SK-N-SH (cell line): ENCODE measurements at regions not wholly inside any gene's neighbourhood (a gene's known extent, or its start where the extent isn't known, plus 50 kb on each side); places are given as distances from the start of the nearest gene placed in this dataset.

ENCODE experiments used
- CTCF ChIA-PET: fragments of 300-600, 350-600 bp; formaldehyde crosslinking; extraction: SDS; loops from one replicate; lab custom pipeline; 2021; lab: Yijun Ruan, JAX
- POLR2A ChIA-PET: fragments of 350-600 bp; sonication (Branson Sonifier 250); formaldehyde crosslinking; extraction: SDS; loops from one replicate; lab custom pipeline; 2020; ENCODE audit warnings: antibody characterized with exemption, inconsistent platforms; lab: Yijun Ruan, JAX
- DNase-seq: peaks from one replicate; pipeline ENCODE4 v3.0.0; 2012
- H2AFZ ChIP-seq: fragments of 200-600 bp; sonication (generic); 2 replicates; pipeline ENCODE4 v1.8.1; 2016; ENCODE audit warnings: antibody characterized with exemption, mild to moderate bottlenecking, low read depth
- H3F3A ChIP-seq: fragments of 200-600 bp; sonication (generic); replicated peaks from 2 replicates; pipeline ENCODE3; 2016; ENCODE audit warnings: antibody characterized with exemption, mild to moderate bottlenecking; ENCODE audit not compliant: insufficient read depth
- H3K27ac ChIP-seq, 2 experiments: fragments of 200-500 bp in 1 of 2; fragments of 200-600 bp in 1 of 2; sonication (Bioruptor generic) in 1 of 2; sonication (generic), shearing (Covaris generic) in 1 of 2; 2 replicates each; pipeline versions ENCODE4 v1.5.1 to v1.6.1; 2014 to 2016; ENCODE audit warnings: low read depth in 2 of 2, inconsistent platforms in 1 of 2, low read length in 1 of 2, mild to moderate bottlenecking in 1 of 2, mixed read lengths in 1 of 2
- H3K27me3 ChIP-seq: fragments of 200-600 bp; sonication (generic), shearing (Covaris generic); 2 replicates; pipeline ENCODE4 v1.6.1; 2016; ENCODE audit warnings: mixed run types; ENCODE audit not compliant: insufficient read depth
- H3K36me3 ChIP-seq, 2 experiments: fragments of 200-500 bp in 1 of 2; fragments of 200-600 bp in 1 of 2; sonication (Bioruptor generic) in 1 of 2; sonication (generic) in 1 of 2; replicated peaks in 1 of 2; 2 replicates each; pipeline versions ENCODE3 to v1.5.1; 2014 to 2016; ENCODE audit warnings: low read length in 1 of 2, mild to moderate bottlenecking in 1 of 2; ENCODE audit not compliant: insufficient read depth in 2 of 2, control insufficient read depth in 1 of 2
- H3K4me1 ChIP-seq, 2 experiments: fragments of 200-500 bp in 1 of 2; fragments of 200-600 bp in 1 of 2; sonication (Bioruptor generic) in 1 of 2; sonication (generic), shearing (Covaris generic) in 1 of 2; 2 replicates each; pipeline versions ENCODE4 v1.5.1 to v1.6.1; 2014 to 2016; ENCODE audit warnings: low read depth in 1 of 2, low read length in 1 of 2, mixed run types in 1 of 2; ENCODE audit not compliant: insufficient read depth in 2 of 2, control insufficient read depth in 1 of 2
- H3K4me2 ChIP-seq: fragments of 200-600 bp; sonication (generic), shearing (Covaris generic); 2 replicates; pipeline ENCODE4 v1.6.1; 2017; ENCODE audit warnings: mixed run types
- H3K4me3 ChIP-seq, 2 experiments: fragments of 200-500 bp in 1 of 2; fragments of 200-600 bp in 1 of 2; sonication (Bioruptor generic) in 1 of 2; sonication (generic), shearing (Covaris generic) in 1 of 2; 2 replicates each; pipeline versions ENCODE4 v1.5.1 to v1.8.1; 2014 to 2016; ENCODE audit warnings: low read depth in 2 of 2, inconsistent platforms in 1 of 2, low read length in 1 of 2, mild to moderate bottlenecking in 1 of 2, mixed read lengths in 1 of 2, moderate library complexity in 1 of 2
- H3K79me2 ChIP-seq: fragments of 200-600 bp; sonication (generic); 2 replicates; pipeline ENCODE4 v1.8.1; 2017; ENCODE audit warnings: mild to moderate bottlenecking; ENCODE audit not compliant: insufficient read depth
- H3K9ac ChIP-seq: fragments of 200-600 bp; sonication (generic); 2 replicates; pipeline ENCODE4 v1.6.1; 2017; ENCODE audit warnings: mixed run types
- H3K9me2 ChIP-seq: fragments of 200-600 bp; sonication (generic); 2 replicates; pipeline ENCODE4 v1.6.1; 2017; ENCODE audit warnings: mixed run types
- H3K9me3 ChIP-seq: fragments of 200-600 bp; sonication (generic); 2 replicates; pipeline ENCODE4 v1.6.1; 2017; ENCODE audit warnings: mixed run types, mild to moderate bottlenecking, moderate library complexity
- H4K20me1 ChIP-seq: fragments of 200-600 bp; sonication (generic); 2 replicates; pipeline ENCODE4 v1.6.1; 2017; ENCODE audit warnings: mild to moderate bottlenecking, mixed run types; ENCODE audit not compliant: insufficient read depth
- CHD2 ChIP-seq: fragments of 150-350 bp; IDR thresholded peaks from 2 replicates; pipeline ENCODE4 v1.6.1; 2018; ENCODE audit warnings: low read length; ENCODE audit not compliant: partially characterized antibody
- ELF1 ChIP-seq: IDR thresholded peaks from 2 replicates; pipeline ENCODE4 v1.4.0; 2012
- EP300 ChIP-seq, 2 experiments: IDR thresholded peaks; 2 replicates each; pipeline versions ENCODE4 v1.4.0 to v1.6.1; 2012; ENCODE audit warnings: borderline replicate concordance in 1 of 2, low read depth in 1 of 2, low read length in 1 of 2
- FOSL2 ChIP-seq: IDR thresholded peaks from 2 replicates; pipeline ENCODE4 v1.4.0; 2012; ENCODE audit warnings: low read depth, mild to moderate bottlenecking, moderate library complexity, borderline replicate concordance
- FOXM1 ChIP-seq: IDR thresholded peaks from 2 replicates; pipeline ENCODE4 v1.4.0; 2012; ENCODE audit warnings: low read depth, mild to moderate bottlenecking
- GABPA ChIP-seq: IDR thresholded peaks from 2 replicates; pipeline ENCODE4 v1.4.0; 2012; ENCODE audit warnings: low read depth, mild to moderate bottlenecking
- GATA2 ChIP-seq: sonication (generic); formaldehyde crosslinking; IDR thresholded peaks from 2 replicates; pipeline ENCODE4 v1.5.0; 2020; ENCODE audit warnings: mild to moderate bottlenecking, missing genetic modification reagents
- JUND ChIP-seq: IDR thresholded peaks from 2 replicates; pipeline ENCODE4 v1.4.0; 2012
- MEF2A ChIP-seq: IDR thresholded peaks from 2 replicates; pipeline ENCODE4 v1.4.0; 2012; ENCODE audit warnings: low read depth, borderline replicate concordance
- MXI1 ChIP-seq: IDR thresholded peaks from 2 replicates; pipeline ENCODE4 v1.6.1; 2012; ENCODE audit warnings: mild to moderate bottlenecking, low read depth, low read length, improper control_type of control experiment
- NFIC ChIP-seq: IDR thresholded peaks from 2 replicates; pipeline ENCODE4 v1.4.0; 2012; ENCODE audit warnings: borderline replicate concordance
- NRF1 ChIP-seq: IDR thresholded peaks from 2 replicates; pipeline ENCODE4 v1.6.1; 2012; ENCODE audit warnings: low read depth, mild to moderate bottlenecking, low read length
- POLR2AphosphoS5 ChIP-seq: IDR thresholded peaks from 2 replicates; pipeline ENCODE4 v1.6.1; 2012; ENCODE audit warnings: low read depth, low read length
- RAD21 ChIP-seq: IDR thresholded peaks from 2 replicates; pipeline ENCODE4 v1.6.1; 2012; ENCODE audit warnings: mild to moderate bottlenecking, low read length
- RCOR1 ChIP-seq: fragments of 150-350 bp; IDR thresholded peaks from 2 replicates; pipeline ENCODE4 v1.6.1; 2017; ENCODE audit warnings: antibody characterized with exemption, low read length
- RXRA ChIP-seq: IDR thresholded peaks from 2 replicates; pipeline ENCODE4 v1.4.0; 2012; ENCODE audit warnings: low read depth, mild to moderate bottlenecking, borderline replicate concordance
- TCF12 ChIP-seq: IDR thresholded peaks from 2 replicates; pipeline ENCODE4 v1.4.0; 2012
- TEAD4 ChIP-seq: IDR thresholded peaks from 2 replicates; pipeline ENCODE4 v1.4.0; 2012; ENCODE audit warnings: mild to moderate bottlenecking, borderline replicate concordance; ENCODE audit not compliant: insufficient read depth
- YY1 ChIP-seq: IDR thresholded peaks from 2 replicates; pipeline ENCODE4 v1.4.0; 2012; ENCODE audit warnings: low read depth, mild to moderate bottlenecking
- WGBS: methylation state at CpG from one replicate; pipeline ENCODE4 v1.1.6; 2017; ENCODE audit warnings: low lambda C conversion rate; 5-methylcytosine and 5-hydroxymethylcytosine counted together
- TF ChIP-seq, protein P1 (sequence below): fragments of 150-350 bp; IDR thresholded peaks from 2 replicates; pipeline ENCODE4 v1.6.1; 2016; ENCODE audit warnings: mild to moderate bottlenecking, low read depth, low read length
- TF ChIP-seq, protein P2 (sequence below): IDR thresholded peaks from 2 replicates; pipeline ENCODE4 v1.4.0; 2012; ENCODE audit warnings: low read depth, borderline replicate concordance
- TF ChIP-seq, protein P3 (sequence below): fragments of 200-600 bp; sonication (generic); IDR thresholded peaks from 2 replicates; pipeline ENCODE4 v1.6.1; 2017; ENCODE audit warnings: antibody characterized with exemption, mild to moderate bottlenecking, moderate library complexity

DNA sequence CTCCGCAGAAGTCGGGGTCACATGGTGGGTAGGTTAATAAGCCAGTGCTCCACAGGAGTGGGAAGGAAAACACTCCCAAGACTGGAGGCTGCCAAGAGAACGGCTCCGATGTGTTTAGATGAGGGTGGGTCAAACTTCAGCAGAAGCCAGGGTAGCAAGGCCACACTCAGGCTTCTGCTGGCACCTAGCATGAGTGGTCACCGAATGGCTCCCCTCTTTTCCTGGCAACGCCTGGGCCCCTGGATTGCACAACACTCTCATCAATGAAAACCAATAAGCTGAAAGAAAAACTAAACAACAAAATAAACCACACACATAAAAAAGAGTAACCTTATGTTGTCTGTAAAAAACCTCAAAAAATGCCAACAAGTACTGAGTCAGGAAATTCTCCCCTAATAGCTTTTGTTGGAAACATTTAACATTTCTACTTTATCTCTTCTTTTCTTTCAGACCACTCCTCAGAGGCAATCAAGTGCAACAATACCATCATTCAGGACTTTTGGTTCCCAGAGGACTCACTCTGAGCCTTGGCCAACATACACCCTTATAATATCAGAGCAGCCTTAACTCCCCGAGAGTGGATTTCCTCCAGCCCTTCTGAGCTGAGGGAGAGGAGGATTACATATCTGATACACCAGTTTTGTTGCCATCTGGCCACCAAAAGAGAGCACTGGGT lies 279.9 kb downstream of the ENC1 start (continued):
- TF ChIP-seq FOXM1 (no peak), JUND (no peak), POLR2AphosphoS5 (no peak), CHD2 (no peak), MXI1 (no peak), MEF2A (no peak), GATA2 (CRISPR knock-in tag) (no peak), TCF12 (no peak), FOSL2 (no peak)
- TF ChIP-seq, protein P1, sequence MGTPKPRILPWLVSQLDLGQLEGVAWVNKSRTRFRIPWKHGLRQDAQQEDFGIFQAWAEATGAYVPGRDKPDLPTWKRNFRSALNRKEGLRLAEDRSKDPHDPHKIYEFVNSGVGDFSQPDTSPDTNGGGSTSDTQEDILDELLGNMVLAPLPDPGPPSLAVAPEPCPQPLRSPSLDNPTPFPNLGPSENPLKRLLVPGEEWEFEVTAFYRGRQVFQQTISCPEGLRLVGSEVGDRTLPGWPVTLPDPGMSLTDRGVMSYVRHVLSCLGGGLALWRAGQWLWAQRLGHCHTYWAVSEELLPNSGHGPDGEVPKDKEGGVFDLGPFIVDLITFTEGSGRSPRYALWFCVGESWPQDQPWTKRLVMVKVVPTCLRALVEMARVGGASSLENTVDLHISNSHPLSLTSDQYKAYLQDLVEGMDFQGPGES, result no peak

DNA sequence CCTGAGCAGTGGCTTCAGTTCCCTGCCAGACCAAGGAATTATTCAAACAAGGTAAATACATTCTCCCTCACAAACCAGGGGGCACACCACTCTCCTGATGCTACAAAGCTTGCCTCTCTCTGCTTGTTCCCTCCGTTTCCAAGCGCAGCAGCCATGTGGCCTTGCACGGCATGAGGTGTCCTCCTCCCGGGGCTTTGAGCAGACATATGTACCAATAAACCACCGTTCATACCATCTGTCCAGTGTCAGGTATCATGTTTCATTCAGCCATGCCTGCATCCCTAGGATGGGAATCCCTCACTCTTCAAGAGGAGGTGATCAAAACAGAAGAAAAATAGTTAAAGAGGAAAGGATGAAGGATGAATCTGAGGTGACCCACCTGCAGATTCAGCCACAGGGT lies 282.7 kb downstream of the ENC1 start:
- Histone ChIP-seq H3K36me3 (no peaks in the 10 kb centered on the region), H3K9me3 (no peaks in the 10 kb centered on the region), H2AFZ (no peak overlapping the region), H3K9ac (no peak overlapping the region), H3F3A (no peaks in the 10 kb centered on the region), H3K79me2 (no peaks in the 10 kb centered on the region), H3K27ac (no peak overlapping the region), H3K9me2 (no peaks in the 10 kb centered on the region), H3K27me3 (no peaks in the 10 kb centered on the region), H3K4me1 (no peaks in the 10 kb centered on the region; a peak in 1 of 4 replicates), H3K4me2 (no peak overlapping the region), H4K20me1 (no peaks in the 10 kb centered on the region), H3K4me3 (no peak overlapping the region)
- POLR2A ChIA-PET, result no interaction called here
- DNase-seq, result no peak
- 55% methylated on average over 5 of the region's 5 CpGs for WGBS
- TF ChIP-seq NFIC, result no peak
- no peak for TF ChIP-seq TCF12
- no peak for TF ChIP-seq MEF2A
- no peak for TF ChIP-seq NRF1
- no peak for TF ChIP-seq EP300 (IDR thresholded peaks at IDR 0.05; ENCODE audit: borderline replicate concordance in 1 of 2, low read depth in 1 of 2, low read length in 1 of 2)
- TF ChIP-seq, protein P2, sequence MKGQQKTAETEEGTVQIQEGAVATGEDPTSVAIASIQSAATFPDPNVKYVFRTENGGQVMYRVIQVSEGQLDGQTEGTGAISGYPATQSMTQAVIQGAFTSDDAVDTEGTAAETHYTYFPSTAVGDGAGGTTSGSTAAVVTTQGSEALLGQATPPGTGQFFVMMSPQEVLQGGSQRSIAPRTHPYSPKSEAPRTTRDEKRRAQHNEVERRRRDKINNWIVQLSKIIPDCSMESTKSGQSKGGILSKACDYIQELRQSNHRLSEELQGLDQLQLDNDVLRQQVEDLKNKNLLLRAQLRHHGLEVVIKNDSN, result no peak
- TF ChIP-seq GATA2 (CRISPR knock-in tag), result no peak
- no peak for TF ChIP-seq RAD21
- TF ChIP-seq ELF1, result no peak
- no peak for TF ChIP-seq RXRA
- TF ChIP-seq, protein P3, sequence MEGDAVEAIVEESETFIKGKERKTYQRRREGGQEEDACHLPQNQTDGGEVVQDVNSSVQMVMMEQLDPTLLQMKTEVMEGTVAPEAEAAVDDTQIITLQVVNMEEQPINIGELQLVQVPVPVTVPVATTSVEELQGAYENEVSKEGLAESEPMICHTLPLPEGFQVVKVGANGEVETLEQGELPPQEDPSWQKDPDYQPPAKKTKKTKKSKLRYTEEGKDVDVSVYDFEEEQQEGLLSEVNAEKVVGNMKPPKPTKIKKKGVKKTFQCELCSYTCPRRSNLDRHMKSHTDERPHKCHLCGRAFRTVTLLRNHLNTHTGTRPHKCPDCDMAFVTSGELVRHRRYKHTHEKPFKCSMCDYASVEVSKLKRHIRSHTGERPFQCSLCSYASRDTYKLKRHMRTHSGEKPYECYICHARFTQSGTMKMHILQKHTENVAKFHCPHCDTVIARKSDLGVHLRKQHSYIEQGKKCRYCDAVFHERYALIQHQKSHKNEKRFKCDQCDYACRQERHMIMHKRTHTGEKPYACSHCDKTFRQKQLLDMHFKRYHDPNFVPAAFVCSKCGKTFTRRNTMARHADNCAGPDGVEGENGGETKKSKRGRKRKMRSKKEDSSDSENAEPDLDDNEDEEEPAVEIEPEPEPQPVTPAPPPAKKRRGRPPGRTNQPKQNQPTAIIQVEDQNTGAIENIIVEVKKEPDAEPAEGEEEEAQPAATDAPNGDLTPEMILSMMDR, result no peak
- TF ChIP-seq MXI1, result no peak
- TF ChIP-seq POLR2AphosphoS5, result no peak
- TF ChIP-seq RCOR1, result no peak
- TF ChIP-seq TEAD4, result no peak
- TF ChIP-seq YY1, result no peak
- TF ChIP-seq FOXM1, result no peak
- no peak for TF ChIP-seq GABPA
- TF ChIP-seq JUND, result no peak
- CTCF ChIA-PET, result no interaction called here
